ENCODE measurements at regions not wholly inside any gene's neighbourhood (a gene's known extent, or its start where the extent isn't known, plus 50 kb on each side); places are given as distances from the start of the nearest gene placed in this dataset.

DNA sequence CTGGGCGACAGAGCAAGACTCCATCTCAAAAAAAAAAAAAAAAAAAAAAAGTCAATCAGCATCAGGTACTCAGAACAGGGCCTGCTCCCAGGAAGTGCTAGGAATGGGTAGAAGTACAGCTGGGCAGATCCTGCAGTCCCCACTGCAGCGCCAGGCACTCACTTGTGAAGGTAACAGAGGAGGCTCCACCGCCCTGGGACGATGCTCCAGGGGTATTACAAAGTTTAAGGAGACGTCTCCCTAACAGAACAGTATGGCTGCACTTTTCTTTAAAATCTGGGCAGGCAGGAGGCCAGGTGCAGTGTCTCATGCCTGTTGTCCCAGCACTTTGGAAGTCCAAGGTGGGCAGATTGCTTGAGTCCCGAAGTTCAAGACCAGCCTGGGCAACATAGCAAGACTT is 1449.0 kb downstream of the BRD1 start:
- DNase-seq (ENCODE audit: extremely low read depth, insufficient read length), result no peak
- no peaks in the 10 kb centered on the region for H3K27me3 ChIP-seq (replicated peaks; ENCODE audit: control insufficient read depth, insufficient read depth, low read length)
- H3K4me3 ChIP-seq (replicated peaks; ENCODE audit: low read depth, low read length), result no peak overlapping the region
- TF ChIP-seq, protein P1, sequence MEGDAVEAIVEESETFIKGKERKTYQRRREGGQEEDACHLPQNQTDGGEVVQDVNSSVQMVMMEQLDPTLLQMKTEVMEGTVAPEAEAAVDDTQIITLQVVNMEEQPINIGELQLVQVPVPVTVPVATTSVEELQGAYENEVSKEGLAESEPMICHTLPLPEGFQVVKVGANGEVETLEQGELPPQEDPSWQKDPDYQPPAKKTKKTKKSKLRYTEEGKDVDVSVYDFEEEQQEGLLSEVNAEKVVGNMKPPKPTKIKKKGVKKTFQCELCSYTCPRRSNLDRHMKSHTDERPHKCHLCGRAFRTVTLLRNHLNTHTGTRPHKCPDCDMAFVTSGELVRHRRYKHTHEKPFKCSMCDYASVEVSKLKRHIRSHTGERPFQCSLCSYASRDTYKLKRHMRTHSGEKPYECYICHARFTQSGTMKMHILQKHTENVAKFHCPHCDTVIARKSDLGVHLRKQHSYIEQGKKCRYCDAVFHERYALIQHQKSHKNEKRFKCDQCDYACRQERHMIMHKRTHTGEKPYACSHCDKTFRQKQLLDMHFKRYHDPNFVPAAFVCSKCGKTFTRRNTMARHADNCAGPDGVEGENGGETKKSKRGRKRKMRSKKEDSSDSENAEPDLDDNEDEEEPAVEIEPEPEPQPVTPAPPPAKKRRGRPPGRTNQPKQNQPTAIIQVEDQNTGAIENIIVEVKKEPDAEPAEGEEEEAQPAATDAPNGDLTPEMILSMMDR (IDR thresholded peaks at IDR 0.05; ENCODE audit: insufficient read depth, low read length, poor library complexity, severe bottlenecking), result no peak
- no peaks in the 10 kb centered on the region for H3K36me3 ChIP-seq (ENCODE audit: control insufficient read depth, insufficient read depth, low read length)

DNA sequence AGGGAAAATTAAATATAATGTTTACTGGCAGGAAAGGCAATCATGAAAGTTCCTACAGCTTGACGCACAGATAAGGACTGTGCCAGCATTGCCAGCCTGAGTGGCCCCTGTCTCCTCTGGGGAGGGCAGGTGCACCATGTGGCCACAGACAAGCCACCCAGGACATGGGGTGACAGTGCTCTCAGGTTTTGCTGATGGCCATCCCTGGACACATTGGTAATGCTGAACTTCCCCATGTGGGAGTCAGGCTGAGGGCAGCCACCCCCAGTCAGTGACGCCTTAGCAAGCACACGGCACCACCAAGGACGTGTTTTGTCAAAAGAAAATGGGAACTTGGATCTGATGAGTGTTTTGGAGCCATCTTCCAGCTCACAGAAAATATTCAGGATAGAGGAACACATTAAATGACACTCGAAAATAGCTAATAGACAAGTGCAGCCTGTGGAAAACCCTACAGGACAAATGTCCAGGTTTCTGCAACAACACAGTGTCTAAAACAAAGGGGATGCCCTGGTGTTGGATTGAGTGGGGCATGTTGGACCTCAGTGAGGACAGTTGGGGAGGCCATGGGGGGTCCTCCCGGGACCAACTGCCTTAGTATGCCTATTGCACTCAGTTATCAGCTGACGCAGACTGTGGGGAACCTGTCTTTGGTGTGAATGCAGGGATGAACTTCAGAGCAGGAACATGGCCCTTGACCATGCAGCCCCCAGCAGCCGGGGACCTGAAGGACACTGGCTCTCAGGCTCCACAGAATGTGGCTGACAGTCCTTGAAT is 1450.5 kb downstream of the BRD1 start:
- TF ChIP-seq, protein P1 (IDR thresholded peaks at IDR 0.05; ENCODE audit: insufficient read depth, low read length, poor library complexity, severe bottlenecking), result no peak
- DNase-seq (ENCODE audit: extremely low read depth, insufficient read length), result no peak
- Histone ChIP-seq H3K27me3 (replicated peaks; ENCODE audit: control insufficient read depth, insufficient read depth, low read length) (no peaks in the 10 kb centered on the region), H3K36me3 (ENCODE audit: control insufficient read depth, insufficient read depth, low read length) (no peaks in the 10 kb centered on the region), H3K4me3 (replicated peaks; ENCODE audit: low read depth, low read length) (no peak overlapping the region)

DNA sequence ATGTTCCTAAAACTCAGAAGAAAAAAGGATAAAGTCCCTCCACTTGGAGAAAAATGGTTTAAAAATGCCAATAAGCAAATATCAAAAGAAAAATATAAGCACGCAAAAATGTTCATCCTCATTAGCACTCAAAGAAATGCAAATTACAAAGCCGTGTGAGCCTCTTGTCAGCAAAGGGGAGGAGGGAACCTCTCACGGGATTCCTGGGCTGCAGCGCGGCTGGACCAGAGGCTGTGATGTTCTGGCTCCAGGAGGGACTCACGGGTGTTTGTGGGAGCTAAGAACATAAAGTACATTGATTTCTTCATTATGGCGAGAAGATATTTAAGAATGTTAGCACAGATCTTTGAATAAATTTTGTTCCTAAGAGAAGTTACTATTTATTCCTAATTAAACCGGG is 1451.2 kb downstream of the BRD1 start:
- no peak for DNase-seq (ENCODE audit: extremely low read depth, insufficient read length)
- TF ChIP-seq, protein P1 (IDR thresholded peaks at IDR 0.05; ENCODE audit: insufficient read depth, low read length, poor library complexity, severe bottlenecking), result no peak
- Histone ChIP-seq H3K36me3 (ENCODE audit: control insufficient read depth, insufficient read depth, low read length) (no peaks in the 10 kb centered on the region), H3K4me3 (replicated peaks; ENCODE audit: low read depth, low read length) (no peak overlapping the region), H3K27me3 (replicated peaks; ENCODE audit: control insufficient read depth, insufficient read depth, low read length) (no peaks in the 10 kb centered on the region)

DNA sequence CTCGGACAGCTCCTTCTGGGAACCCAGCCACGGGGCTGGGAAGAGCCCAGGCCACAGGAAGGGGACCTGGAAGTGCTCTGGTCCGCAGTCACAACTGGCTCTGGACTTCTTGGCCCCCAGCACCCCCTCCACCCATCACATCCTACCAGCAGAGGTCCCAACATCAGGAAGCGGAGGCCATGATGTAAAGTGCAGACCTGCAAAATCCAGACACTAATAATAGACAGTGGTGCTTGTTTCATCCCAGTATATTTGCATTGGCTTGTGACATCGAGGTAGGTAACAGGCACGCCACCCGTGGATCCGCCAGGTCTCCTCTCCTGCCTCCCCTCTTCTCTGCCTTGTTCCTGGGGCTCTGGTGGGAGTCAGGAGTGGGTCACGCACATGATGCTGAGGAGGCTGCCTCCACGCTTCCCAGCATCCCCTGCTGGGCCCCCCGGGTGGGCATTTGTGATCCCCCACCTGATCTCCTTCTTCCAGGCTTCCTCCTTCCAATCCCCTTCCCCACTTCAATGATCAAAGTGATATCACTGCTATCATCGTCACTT is 1454.0 kb downstream of the BRD1 start:
- no peak overlapping the region for H3K4me3 ChIP-seq (replicated peaks; ENCODE audit: low read depth, low read length)
- H3K36me3 ChIP-seq (ENCODE audit: control insufficient read depth, insufficient read depth, low read length), result no peaks in the 10 kb centered on the region
- TF ChIP-seq, protein P1 (IDR thresholded peaks at IDR 0.05; ENCODE audit: insufficient read depth, low read length, poor library complexity, severe bottlenecking), result no peak
- no peak for DNase-seq (ENCODE audit: extremely low read depth, insufficient read length)
- H3K27me3 ChIP-seq (replicated peaks; ENCODE audit: control insufficient read depth, insufficient read depth, low read length), result no peaks in the 10 kb centered on the region

DNA sequence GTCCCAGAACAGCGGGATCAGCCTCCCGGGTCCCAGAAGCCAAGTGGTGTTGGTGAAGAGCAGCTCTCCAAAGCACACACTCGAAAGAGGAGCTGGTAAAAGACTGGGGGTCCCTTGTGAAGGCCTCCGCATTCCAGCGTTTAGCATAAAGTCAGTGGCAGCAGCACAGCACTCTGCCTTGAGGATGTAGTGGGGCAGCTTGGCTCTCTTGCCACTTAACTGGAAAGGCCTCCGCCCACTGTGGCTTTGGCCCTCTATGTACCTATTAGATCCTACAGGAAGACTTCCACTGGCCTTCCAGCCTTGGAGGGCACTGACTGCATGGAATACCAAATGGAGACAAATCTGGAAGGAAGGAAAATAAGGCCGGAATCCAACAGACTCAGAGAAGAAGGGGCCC is 1455.3 kb downstream of the BRD1 start:
- no peaks in the 10 kb centered on the region for H3K36me3 ChIP-seq (ENCODE audit: control insufficient read depth, insufficient read depth, low read length)
- TF ChIP-seq, protein P1 (IDR thresholded peaks at IDR 0.05; ENCODE audit: insufficient read depth, low read length, poor library complexity, severe bottlenecking), result no peak

More for the DNA sequence above, 1455.3 kb downstream of the BRD1 start:
- Histone ChIP-seq H3K4me3 (replicated peaks; ENCODE audit: low read depth, low read length) (no peak overlapping the region), H3K27me3 (replicated peaks; ENCODE audit: control insufficient read depth, insufficient read depth, low read length) (no peaks in the 10 kb centered on the region)
- no peak for DNase-seq (ENCODE audit: extremely low read depth, insufficient read length)
